ENCODE measurements at regions not wholly inside any gene's neighbourhood (a gene's known extent, or its start where the extent isn't known, plus 50 kb on each side); places are given as distances from the start of the nearest gene placed in this dataset.

- peaks cover 0 to 4% of the 10 kb centered on the region in 2 donors for H3K4me1 ChIP-seq
- no peak for TF ChIP-seq POLR2A (IDR thresholded peaks at IDR 0.05)
- TF ChIP-seq CTCF (IDR thresholded peaks at IDR 0.05), result no peak
- WGBS, 2 donors, result 74 to 84% methylated on average over 2 of the region's 2 CpGs
Observed at GRCh38 chr2:220512419-220512818, 885.0 kb downstream of the SLC4A3 start.

GRCh38 chr2:220513573-220514288, 886.3 kb downstream of the SLC4A3 start:
- no peak overlapping the region for H3K27ac ChIP-seq
- H3K4me3 ChIP-seq (replicated peaks in 1 of 3), result no peak overlapping the region
- TF ChIP-seq POLR2A (IDR thresholded peaks at IDR 0.05), result no peak
- peaks cover 0 to 4% of the 10 kb centered on the region in 2 donors for H3K4me1 ChIP-seq
- 54 to 56% methylated on average over 2 of the region's 2 CpGs for WGBS, 2 donors
- intact Hi-C loops (cut with DNase I), result no loop called here
- no peak for DNase-seq
- H3K36me3 ChIP-seq, result no peaks in the 10 kb centered on the region
- no peaks in the 10 kb centered on the region for H3K27me3 ChIP-seq
- H3K9me3 ChIP-seq, result no peaks in the 10 kb centered on the region

More at GRCh38 chr2:220512419-220512818, 885.0 kb downstream of the SLC4A3 start:
- Histone ChIP-seq H3K27ac (no peak overlapping the region), H3K9me3 (no peaks in the 10 kb centered on the region), H3K27me3 (no peaks in the 10 kb centered on the region), H3K4me3 (replicated peaks in 1 of 3) (no peak overlapping the region), H3K36me3 (no peaks in the 10 kb centered on the region)
- no peak for DNase-seq
- intact Hi-C loops (cut with DNase I), result no loop called here

GRCh38 chr2:220521551-220521950, 894.1 kb downstream of the SLC4A3 start:
- intact Hi-C loops (cut with DNase I), result no loop called here

GRCh38 chr2:220528180-220528675, 900.8 kb downstream of the SLC4A3 start:
- 85 to 90% methylated on average over 3 of the region's 3 CpGs for WGBS, 2 donors
- TF ChIP-seq CTCF (IDR thresholded peaks at IDR 0.05) (no peak), POLR2A (IDR thresholded peaks at IDR 0.05) (no peak)
- intact Hi-C loops (cut with DNase I), result no loop called here

More at GRCh38 chr2:220521551-220521950, 894.1 kb downstream of the SLC4A3 start:
- no peak overlapping the region for H3K4me3 ChIP-seq (replicated peaks in 1 of 3)
- H3K9me3 ChIP-seq, result no peaks in the 10 kb centered on the region
- no peak for DNase-seq
- TF ChIP-seq POLR2A (IDR thresholded peaks at IDR 0.05) (no peak), CTCF (IDR thresholded peaks at IDR 0.05) (no peak)
- no peaks in the 10 kb centered on the region for H3K4me1 ChIP-seq
- no peaks in the 10 kb centered on the region for H3K27me3 ChIP-seq
- WGBS, 2 donors, result 88% methylated on average over 5 of the region's 5 CpGs
- no peak overlapping the region for H3K27ac ChIP-seq
- H3K36me3 ChIP-seq, result no peaks in the 10 kb centered on the region

GRCh38 chr2:220531216-220531615, 903.8 kb downstream of the SLC4A3 start:
- H3K4me1 ChIP-seq, result no peaks in the 10 kb centered on the region
- WGBS, 2 donors, result 90 to 93% methylated on average over 1 of the region's 1 CpG
- no peaks in the 10 kb centered on the region for H3K9me3 ChIP-seq
- intact Hi-C loops (cut with DNase I), result no loop called here
- no peaks in the 10 kb centered on the region for H3K36me3 ChIP-seq
- no peak overlapping the region for H3K27ac ChIP-seq
- DNase-seq, result no peak
- no peaks in the 10 kb centered on the region for H3K27me3 ChIP-seq
- H3K4me3 ChIP-seq (replicated peaks in 1 of 3), result no peak overlapping the region
- no peak for TF ChIP-seq CTCF (IDR thresholded peaks at IDR 0.05)
- no peak for TF ChIP-seq POLR2A (IDR thresholded peaks at IDR 0.05)

More at GRCh38 chr2:220528180-220528675, 900.8 kb downstream of the SLC4A3 start:
- H3K4me3 ChIP-seq (replicated peaks in 1 of 3), result no peak overlapping the region
- DNase-seq, result no peak
- H3K4me1 ChIP-seq, result no peaks in the 10 kb centered on the region
- H3K27me3 ChIP-seq, result no peaks in the 10 kb centered on the region
- no peaks in the 10 kb centered on the region for H3K36me3 ChIP-seq
- no peaks in the 10 kb centered on the region for H3K9me3 ChIP-seq
- H3K27ac ChIP-seq, result no peak overlapping the region

All from thyroid gland (tissue), 4 donors.